ENCODE measurements at regions not wholly inside any gene's neighbourhood (a gene's known extent, or its start where the extent isn't known, plus 50 kb on each side); places are given as distances from the start of the nearest gene placed in this dataset.

GRCh38 chr14:36083317-36083716, 93.2 kb downstream of the PTCSC3 start:
- no peak for DNase-seq

- no peak for DNase-seq
These were observed 98.4 kb downstream of the PTCSC3 start for GRCh38 chr14:36078080-36078479.

DNA sequence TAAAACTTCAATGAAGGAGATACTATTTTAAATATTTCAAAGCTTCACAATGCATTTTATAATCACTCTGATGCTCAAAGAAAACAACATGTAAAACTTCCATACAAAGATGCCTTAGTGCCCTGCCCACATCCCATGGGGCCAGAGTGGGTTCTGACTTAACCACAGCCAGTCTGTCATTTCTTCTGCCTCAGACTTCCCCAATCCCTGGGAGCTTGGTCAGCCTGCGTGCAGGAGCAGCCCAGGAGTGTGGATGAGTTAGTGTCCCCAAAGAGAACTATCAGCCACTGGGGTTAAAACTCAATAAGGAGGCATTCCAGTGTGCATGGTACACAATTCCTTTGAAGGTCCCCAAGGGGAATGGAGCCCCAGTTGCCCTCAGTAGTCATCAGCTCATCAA, 100.3 kb downstream of the PTCSC3 start:
- no peak for DNase-seq

DNA sequence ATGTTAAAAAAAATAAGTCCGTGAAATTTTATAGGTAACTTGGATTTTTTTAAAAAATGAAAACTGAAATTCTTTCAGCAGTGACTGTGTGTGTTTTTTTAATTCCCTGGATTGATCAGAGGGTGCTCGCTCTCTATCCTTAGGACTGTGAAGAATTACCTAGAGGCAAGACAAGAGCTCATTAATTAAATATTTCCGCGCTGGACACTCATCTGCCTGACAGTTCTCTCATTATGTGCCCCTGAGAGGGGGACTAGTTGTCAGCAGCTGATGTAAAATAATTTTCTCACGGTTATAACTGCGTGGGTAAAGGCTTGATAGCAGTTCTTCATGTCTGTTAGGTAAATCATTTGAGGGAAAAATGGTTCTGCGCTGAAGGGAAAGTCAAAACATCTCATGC, 101.3 kb downstream of the PTCSC3 start:
- DNase-seq, result no peak

GRCh38 chr14:36070720-36071043, 105.8 kb downstream of the PTCSC3 start:
- DNase-seq, result no peak

DNA sequence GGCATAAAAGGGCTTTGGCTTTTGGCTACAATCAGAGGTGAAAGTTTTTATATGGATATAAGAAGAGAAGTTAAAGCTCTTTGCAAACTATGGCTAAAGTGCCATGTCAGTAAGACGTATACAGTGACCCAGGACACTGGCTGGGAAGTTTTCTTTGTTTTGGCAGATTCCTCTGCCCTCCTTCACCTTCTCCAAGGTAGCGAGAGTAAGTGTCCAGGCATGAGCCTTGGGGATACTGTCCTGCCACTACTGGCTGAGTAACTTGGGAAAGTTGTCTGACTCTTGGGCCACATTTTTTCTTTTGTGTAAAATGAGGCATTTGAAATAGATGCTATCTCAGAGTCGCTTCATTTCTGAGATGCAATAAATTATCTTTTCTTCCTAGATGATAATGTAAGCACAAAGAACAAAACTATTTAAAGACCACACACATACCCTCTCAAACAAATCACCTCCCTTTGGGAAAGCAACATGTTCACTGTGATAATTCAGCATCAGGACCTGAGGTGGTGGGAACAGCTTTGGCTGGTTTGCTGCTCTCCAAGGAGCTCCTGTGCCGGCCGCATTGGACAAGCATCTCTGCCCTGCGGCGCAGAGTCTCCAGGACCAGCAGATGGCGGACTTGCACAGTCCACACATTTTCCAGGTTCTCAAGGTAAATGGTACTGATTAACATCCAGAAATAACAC, 106.3 kb downstream of the PTCSC3 start:
- DNase-seq, result peak; percentile 0

DNA sequence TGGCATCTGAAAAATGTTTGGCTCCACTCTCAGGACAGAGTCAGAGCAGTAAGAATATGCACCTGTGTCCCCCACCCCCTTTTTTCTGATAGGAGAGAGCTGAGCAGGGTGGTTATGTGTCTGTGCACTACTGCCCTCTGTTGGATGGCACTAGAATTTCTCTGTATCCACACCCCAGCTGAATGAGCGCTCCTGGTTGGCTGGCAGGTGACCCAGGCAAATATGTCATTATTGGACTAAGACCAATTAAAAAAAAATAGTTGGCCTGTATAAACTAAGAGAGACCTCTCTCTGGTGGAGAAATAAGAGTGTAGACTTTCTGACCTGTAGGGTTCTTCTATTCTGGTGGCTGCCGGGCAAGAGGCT, 107.0 kb downstream of the PTCSC3 start:
- DNase-seq, result no peak

GRCh38 chr14:36068777-36069534, 107.6 kb downstream of the PTCSC3 start:
- no peak for DNase-seq

DNA sequence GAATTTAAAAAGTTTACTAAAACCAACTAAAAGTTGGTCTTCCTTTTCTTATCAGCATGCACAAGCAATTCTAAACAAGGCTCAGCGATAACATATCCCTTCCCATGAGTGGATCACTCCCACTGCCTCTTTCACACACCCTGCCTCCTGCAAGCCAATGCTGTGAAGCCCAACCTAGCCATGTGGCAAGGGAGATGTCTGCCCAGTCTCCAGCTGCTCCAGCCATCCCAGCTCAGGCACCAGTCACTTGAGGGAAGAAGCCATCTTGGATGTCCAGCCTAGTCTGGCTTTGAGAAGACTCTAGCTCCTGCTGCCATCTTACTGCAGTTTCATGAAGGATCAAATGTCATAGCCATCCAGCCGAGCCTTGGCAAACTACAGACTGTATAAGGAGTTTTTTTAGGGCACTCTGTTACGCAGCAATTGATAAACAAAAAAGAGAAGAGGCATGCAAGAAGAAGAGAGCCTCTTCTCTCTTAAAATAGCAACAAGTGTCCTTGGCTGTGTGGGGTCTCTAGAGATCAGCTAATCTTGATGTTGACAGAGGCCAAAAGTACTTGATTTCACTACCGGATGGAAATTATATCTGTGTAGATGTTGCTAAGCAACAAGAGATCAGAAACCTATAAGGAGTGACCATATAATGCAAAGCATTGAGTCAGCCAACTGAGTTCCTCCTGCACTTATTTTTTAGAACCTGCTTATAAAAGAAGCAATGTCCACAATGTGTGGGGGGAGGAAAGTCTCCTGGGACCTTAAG, 108.9 kb downstream of the PTCSC3 start:
- no peak for DNase-seq

DNA sequence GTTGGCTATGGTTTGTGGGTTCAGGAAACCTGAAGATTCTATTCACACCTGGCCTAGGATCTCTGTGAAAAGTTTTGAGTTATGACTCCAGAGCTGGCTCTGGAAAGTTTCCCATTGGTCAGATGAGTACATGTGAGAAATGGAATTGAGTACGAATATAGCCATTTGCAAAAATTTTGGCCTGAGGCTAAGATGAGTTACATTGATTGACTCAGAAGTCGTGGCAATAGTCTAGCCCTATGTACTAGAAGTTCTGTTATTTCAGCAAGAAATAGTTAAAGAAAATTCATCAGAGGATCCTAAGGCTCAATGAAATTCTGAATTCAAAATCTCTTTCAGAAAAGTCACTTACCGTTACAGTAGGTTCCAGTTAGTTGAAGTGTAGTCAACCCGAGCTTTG, 109.9 kb downstream of the PTCSC3 start:
- no peak for DNase-seq

GRCh38 chr14:36065831-36066230, 110.7 kb downstream of the PTCSC3 start:
- DNase-seq, result no peak

DNA sequence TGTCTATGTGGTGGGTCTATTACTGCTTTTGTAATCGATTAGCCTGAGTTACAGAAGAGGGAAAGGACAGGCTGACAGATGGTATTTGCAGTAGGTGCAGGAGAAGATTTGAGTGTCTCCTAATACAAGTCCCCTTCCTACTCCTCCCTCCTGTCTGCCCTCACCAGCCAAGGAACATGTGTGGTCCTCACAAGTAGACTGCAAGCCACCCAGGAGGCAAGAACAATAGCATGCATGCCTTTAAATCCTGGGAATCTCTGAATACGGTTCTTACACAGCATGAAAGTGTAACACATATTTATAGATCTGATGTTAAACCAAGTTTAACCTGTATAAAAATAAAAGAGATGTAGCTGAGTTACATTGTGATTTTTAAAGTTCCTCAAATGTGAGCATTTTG, 117.0 kb downstream of the PTCSC3 start:
- no peak for DNase-seq

DNA sequence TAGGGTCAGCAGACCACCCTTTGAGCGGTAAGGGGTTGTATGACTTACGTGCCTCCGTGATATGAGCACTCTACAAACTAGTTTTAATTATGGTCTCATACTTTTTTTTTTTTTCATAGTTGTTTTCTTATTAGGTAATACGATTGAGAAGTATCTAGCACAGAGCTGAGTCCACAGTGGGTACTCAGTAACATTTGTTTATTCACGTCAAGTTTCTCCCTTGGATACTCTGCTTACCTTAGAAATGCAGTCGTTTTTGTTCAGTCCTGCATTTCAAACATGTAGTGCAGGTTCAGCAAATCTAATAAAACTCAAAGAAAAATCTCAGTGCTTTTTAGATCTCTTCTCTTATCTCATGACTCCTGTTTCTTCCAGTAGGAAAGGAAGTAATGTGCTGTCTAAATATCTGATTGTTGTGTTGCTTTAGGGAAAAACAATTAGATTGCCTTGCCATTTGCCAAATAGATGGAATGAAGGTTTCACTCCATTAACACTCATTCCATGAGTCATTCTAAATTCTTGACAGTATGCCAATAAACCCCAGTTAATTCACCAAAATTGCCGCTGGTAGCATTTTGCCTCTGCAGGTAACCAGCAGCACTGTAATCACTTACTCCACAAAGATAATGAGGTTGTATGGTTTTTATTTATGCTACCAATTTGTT, 118.9 kb downstream of the PTCSC3 start:
- no peak for DNase-seq

DNA sequence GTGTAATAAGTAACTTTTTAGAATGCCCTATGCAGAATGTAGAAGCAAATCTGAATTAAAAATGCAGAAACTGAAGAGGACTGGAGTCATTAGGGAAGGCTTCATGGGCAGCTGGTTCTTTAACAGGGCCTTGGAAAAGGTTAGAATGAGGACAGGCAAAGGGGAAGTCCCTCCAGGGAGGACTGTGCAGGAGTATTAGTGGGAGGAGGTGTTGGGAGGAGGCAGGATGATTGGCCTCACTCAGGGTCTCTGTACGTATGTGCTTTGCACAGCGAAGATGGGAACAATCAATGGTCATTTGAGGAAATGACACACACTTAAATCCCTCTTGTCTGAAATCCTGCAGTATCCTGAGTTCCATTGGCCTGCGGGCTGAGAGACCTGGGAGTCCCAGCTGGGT, 119.7 kb downstream of the PTCSC3 start:
- no peak for DNase-seq

DNA sequence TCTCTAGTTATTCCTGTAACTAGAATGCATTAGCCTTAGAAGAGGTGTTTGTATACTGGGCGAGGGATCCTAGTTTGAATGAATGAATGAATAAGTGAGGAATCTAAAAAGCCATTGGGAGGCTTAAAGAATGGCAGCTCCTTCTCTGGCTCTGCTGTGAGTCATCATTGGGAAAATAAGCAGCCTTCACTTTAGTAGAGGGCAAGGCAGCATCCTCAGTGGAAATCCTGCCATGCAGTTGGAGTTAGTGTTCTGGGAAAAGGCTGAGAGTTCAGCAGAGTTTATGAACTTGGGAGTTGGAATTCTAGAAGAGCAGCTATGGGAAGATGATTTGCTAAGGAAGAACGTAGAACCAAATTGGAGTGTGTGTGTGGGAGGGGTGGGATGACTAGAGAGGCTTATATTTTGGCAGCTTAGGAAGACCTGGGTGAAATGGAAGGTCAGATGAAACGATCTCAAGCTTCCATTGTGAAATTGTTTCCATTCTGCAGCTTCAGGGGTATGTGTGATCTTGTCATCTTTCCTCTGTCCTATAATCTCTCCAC, 120.8 kb downstream of the PTCSC3 start:
- DNase-seq, result no peak

DNA sequence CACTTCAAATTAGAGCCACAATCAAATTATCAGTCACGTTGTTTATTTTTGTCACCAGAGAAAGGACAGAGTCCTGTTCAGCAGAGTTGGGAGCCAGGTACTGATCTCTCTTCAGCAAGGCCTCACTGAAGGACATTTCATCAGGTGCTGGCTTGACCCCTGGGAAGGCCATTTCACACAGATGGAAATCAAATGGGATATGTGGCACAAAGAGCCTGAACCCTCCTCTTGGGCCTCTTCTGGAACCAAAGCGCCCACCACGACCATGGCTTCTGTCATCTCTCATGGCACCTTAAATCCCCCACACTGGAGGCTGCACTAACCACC, 121.5 kb downstream of the PTCSC3 start:
- DNase-seq, result no peak

DNA sequence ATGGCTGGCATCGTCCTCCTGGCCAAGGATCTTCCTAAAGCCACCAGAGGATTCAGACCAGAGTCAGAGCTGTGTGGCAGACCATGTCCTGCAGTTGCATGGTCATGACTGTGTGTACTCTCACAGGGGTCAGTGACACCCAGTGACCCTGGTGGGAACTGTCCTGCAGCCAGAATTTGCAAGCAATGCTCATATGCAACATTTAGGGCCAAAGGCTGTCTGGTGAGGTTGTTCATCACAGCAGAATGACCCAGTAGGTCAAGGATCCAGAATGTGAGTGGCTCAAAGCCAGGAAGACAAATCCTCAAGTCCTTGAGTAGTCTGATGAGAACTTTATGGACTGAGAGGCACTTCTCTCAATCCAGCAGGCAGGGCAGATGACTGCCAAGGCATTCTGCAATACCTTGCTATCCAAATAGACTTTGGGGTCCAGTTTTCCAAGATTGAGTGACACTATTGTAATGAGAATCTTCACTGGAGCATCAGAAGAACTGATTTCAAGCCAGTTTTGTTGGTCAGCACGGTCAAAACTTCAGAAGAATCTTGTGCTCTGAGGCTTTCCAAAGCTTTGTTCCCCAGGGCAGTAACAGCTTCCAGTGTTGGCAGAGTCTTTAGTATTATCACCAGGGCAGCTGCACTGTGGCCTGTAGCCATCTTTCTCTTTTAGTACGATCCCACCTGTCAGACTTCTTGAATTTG, 122.0 kb downstream of the PTCSC3 start:
- no peak for DNase-seq

GRCh38 chr14:36052681-36053080, 123.8 kb downstream of the PTCSC3 start:
- no peak for DNase-seq

GRCh38 chr14:36052063-36052462, 124.5 kb downstream of the PTCSC3 start:
- no peak for DNase-seq

- no peak for DNase-seq
These were observed 127.9 kb downstream of the PTCSC3 start for GRCh38 chr14:36048667-36049066.

- DNase-seq, result no peak
These were observed 128.6 kb downstream of the PTCSC3 start for GRCh38 chr14:36047912-36048311.

DNA sequence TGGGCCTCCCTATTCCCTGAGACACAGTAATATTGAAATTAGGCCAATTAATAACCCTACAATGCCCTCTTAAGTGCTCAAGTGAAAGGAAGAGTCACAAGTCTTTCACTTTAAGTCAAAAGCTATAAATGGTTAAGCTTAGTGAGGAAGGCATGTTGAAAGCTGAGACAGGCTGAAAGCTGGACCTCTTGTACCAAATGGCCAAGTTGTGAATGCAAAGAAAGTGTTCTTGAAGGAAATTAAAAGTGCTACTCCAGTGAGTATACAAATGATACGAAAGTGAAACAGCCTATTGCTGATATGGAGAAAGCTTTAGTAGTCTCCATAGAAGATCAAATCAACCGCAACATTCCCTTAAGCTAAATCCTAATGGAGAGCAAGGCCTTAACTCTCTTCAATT, 140.8 kb downstream of the PTCSC3 start:
- no peak for DNase-seq

GRCh38 chr14:36028665-36029064, 147.9 kb downstream of the PTCSC3 start:
- DNase-seq, result no peak
